ENCODE measurements at regions not wholly inside any gene's neighbourhood (a gene's known extent, or its start where the extent isn't known, plus 50 kb on each side); places are given as distances from the start of the nearest gene placed in this dataset.

GRCh38 chr2:145593991-145594614 lies 1074.2 kb upstream of the ZEB2 start:
- H3K36me3 ChIP-seq (ENCODE audit: low read depth), result no peaks in the 10 kb centered on the region
- no peaks in the 10 kb centered on the region for H3K27me3 ChIP-seq (ENCODE audit: insufficient read depth, poor library complexity, severe bottlenecking)
- peak overlapping the region; percentile 36 for H3K27ac ChIP-seq (ENCODE audit: poor library complexity, severe bottlenecking)
- peak; percentile 99 for ATAC-seq (ENCODE audit: low read depth)
- H3K4me3 ChIP-seq (ENCODE audit: severe bottlenecking), result no peak overlapping the region
- DNase-seq (ENCODE audit: low spot score), result no peak
- H3K4me1 ChIP-seq (ENCODE audit: insufficient read depth, poor library complexity, severe bottlenecking), result peaks cover 11% of the 10 kb centered on the region
- no peaks in the 10 kb centered on the region for H3K9me3 ChIP-seq (ENCODE audit: severe bottlenecking)
- TF ChIP-seq CTCF (IDR thresholded peaks at IDR 0.05; ENCODE audit: poor library complexity, severe bottlenecking), result no peak

- H3K27ac ChIP-seq (ENCODE audit: poor library complexity, severe bottlenecking), result peak overlapping the region; percentile 36
- DNase-seq (ENCODE audit: low spot score) (no peak), ATAC-seq (ENCODE audit: low read depth) (no peak)
- H3K4me1 ChIP-seq (ENCODE audit: insufficient read depth, poor library complexity, severe bottlenecking), result peaks cover 11% of the 10 kb centered on the region
- H3K36me3 ChIP-seq (ENCODE audit: low read depth), result no peaks in the 10 kb centered on the region
- H3K4me3 ChIP-seq (ENCODE audit: severe bottlenecking), result no peak overlapping the region
- no peaks in the 10 kb centered on the region for H3K27me3 ChIP-seq (ENCODE audit: insufficient read depth, poor library complexity, severe bottlenecking)
- no peak for TF ChIP-seq CTCF (IDR thresholded peaks at IDR 0.05; ENCODE audit: poor library complexity, severe bottlenecking)
- no peaks in the 10 kb centered on the region for H3K9me3 ChIP-seq (ENCODE audit: severe bottlenecking)
Observed at GRCh38 chr2:145593280-145593679, 1073.4 kb upstream of the ZEB2 start.

DNA sequence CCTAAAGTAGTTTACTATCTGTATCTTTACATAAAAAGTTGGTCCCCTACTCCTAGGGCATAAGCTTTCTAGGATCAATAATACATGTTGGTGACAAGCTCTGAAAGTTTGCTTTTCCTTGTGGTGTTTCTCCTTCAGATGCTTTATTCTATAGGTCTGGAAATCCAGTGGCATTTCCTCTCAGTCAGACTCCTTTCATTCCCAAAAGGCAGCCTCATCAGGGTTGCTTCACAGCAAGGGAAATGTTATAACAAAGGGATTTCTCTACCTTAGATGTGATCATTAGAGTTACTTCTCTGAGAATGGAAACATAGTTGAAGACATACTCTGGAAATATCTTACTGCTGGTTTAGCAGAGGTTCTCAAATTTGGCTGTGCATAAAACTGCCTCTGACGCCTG lies 1072.4 kb upstream of the ZEB2 start:
- no peak for TF ChIP-seq CTCF (IDR thresholded peaks at IDR 0.05; ENCODE audit: poor library complexity, severe bottlenecking)
- Histone ChIP-seq H3K4me1 (ENCODE audit: insufficient read depth, poor library complexity, severe bottlenecking) (peaks cover 11% of the 10 kb centered on the region), H3K27me3 (ENCODE audit: insufficient read depth, poor library complexity, severe bottlenecking) (no peaks in the 10 kb centered on the region), H3K4me3 (ENCODE audit: severe bottlenecking) (no peak overlapping the region), H3K27ac (ENCODE audit: poor library complexity, severe bottlenecking) (no peak overlapping the region), H3K9me3 (ENCODE audit: severe bottlenecking) (no peaks in the 10 kb centered on the region), H3K36me3 (ENCODE audit: low read depth) (no peaks in the 10 kb centered on the region)
- no peak for DNase-seq (ENCODE audit: low spot score)
- ATAC-seq (ENCODE audit: low read depth), result no peak

- Histone ChIP-seq H3K36me3 (ENCODE audit: low read depth) (no peaks in the 10 kb centered on the region), H3K4me3 (ENCODE audit: severe bottlenecking) (no peak overlapping the region), H3K27me3 (ENCODE audit: insufficient read depth, poor library complexity, severe bottlenecking) (no peaks in the 10 kb centered on the region), H3K9me3 (ENCODE audit: severe bottlenecking) (no peaks in the 10 kb centered on the region), H3K27ac (ENCODE audit: poor library complexity, severe bottlenecking) (no peak overlapping the region), H3K4me1 (ENCODE audit: insufficient read depth, poor library complexity, severe bottlenecking) (peaks cover 11% of the 10 kb centered on the region)
- TF ChIP-seq CTCF (IDR thresholded peaks at IDR 0.05; ENCODE audit: poor library complexity, severe bottlenecking), result no peak
- ATAC-seq (ENCODE audit: low read depth) (no peak), DNase-seq (ENCODE audit: low spot score) (no peak)
Observed at GRCh38 chr2:145591109-145591809, 1071.3 kb upstream of the ZEB2 start.

DNA sequence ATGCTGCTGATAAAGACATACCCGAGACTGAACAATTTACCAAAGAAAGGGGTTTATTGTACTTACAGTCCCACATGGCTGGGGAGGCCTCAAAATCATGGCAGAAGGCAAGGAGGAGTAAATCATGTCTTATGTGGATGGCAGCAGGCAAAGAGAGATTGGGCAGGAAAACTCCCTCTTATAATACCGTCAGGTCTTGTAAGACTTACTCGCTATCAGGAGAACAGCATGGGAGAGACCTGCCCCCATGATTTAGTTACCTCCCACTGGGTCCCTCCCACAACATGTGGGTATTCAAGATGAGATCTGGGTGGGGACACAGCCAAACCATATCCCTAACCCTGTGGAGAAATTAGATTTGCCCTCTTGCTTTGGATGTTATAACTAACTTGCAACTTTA lies 1068.0 kb upstream of the ZEB2 start:
- no peak overlapping the region for H3K4me3 ChIP-seq (ENCODE audit: severe bottlenecking)
- no peak for TF ChIP-seq CTCF (IDR thresholded peaks at IDR 0.05; ENCODE audit: poor library complexity, severe bottlenecking)
- no peaks in the 10 kb centered on the region for H3K9me3 ChIP-seq (ENCODE audit: severe bottlenecking)
- no peaks in the 10 kb centered on the region for H3K36me3 ChIP-seq (ENCODE audit: low read depth)
- no peak overlapping the region for H3K27ac ChIP-seq (ENCODE audit: poor library complexity, severe bottlenecking)
- no peaks in the 10 kb centered on the region for H3K27me3 ChIP-seq (ENCODE audit: insufficient read depth, poor library complexity, severe bottlenecking)
- H3K4me1 ChIP-seq (ENCODE audit: insufficient read depth, poor library complexity, severe bottlenecking), result no peaks in the 10 kb centered on the region
- ATAC-seq (ENCODE audit: low read depth) (no peak), DNase-seq (ENCODE audit: low spot score) (no peak)

All from RWPE2 (cell line).